ENCODE measurements at regions not wholly inside any gene's neighbourhood (a gene's known extent, or its start where the extent isn't known, plus 50 kb on each side); places are given as distances from the start of the nearest gene placed in this dataset.

DNA sequence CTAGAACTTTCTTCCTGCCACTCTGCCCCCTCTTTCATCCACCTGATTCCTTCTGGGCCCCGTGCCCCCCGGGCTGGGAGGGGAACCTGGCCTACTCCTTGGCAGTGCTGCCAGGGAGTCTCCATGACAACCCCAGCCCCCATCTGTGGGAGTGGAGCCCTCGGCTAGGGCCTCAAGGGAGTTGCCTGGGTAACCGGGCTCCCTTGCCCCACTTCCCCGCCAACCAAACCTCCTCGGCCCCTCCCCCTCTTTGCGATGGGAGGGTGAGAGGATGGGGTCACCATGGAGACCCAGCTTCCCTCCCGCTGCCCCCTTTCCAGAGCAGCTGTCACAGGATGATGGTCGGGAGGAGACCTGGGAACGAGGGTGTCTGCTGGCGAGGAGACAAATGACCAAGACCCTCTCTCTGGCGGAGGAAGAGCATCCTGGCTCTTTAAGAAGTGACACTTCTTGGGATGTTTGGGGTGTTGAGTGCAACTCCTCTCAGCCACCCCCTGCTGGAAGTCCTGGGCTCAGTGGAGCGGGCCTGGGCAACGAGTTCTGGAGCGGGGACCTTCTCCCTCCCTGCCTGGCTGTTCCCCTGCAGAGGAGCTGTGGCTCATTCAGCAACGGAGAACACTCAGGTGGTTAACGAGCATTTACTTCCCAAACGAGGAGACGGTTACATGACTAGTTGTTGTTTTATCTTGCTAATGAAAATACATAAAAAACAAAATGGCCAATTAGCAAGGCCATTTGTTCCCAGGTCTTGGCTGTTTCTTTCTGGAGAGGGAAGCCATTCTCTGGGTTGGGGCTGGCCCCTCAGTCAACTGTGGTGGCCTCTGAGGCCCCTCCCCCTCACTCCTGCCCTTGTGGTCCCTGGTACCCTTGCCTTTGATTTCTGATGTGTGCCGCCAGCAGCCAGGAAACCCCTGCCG, 82.8 kb downstream of the UBIAD1 start:
- in situ Hi-C loops (cut with MboI; ENCODE audit: low pct_unique_long_range_greater_than_20kb in 2 of 9, low sequenced_read_pairs in 9 of 9, unreplicated experiment in 9 of 9) = no loop called here
- Histone ChIP-seq H3K4me3 (no peak overlapping the region), H3K27ac (peak overlapping the region; percentile 57 to 63), H3K4me1 (replicated peaks in 1 of 2) (peaks cover 55% of the 10 kb centered on the region in 2 donors)
- peak in 6 of 8 experiments; percentile 26 to 88 (median 82) for ATAC-seq (replicated peaks in 6 of 8)
- 0 to 43% (median 17%) methylated on average over 1 to 8 of the region's 21 CpGs; no CpG with 5 or more reads in 3 of the 10 experiments for WGBS, 10 experiments

GRCh38 chr1:11357276-11357675, 84.3 kb downstream of the UBIAD1 start:
- in situ Hi-C loops (cut with MboI; ENCODE audit: low pct_unique_long_range_greater_than_20kb in 2 of 9, low sequenced_read_pairs in 9 of 9, unreplicated experiment in 9 of 9) = no loop called here
- H3K4me1 ChIP-seq (replicated peaks in 1 of 2) = peaks cover 69 to 70% of the 10 kb centered on the region in 2 donors
- H3K4me3 ChIP-seq = no peak overlapping the region
- peak in 1 of 8 experiments; percentile 32 for ATAC-seq (replicated peaks in 6 of 8)
- H3K27ac ChIP-seq = peak overlapping the region in 1 of 2 donors; percentile 63
- 34 to 67% (median 52%) methylated on average over 1 to 15 of the region's 15 CpGs; no CpG with 5 or more reads in 3 of the 10 experiments for WGBS, 10 experiments

- H3K4me1 ChIP-seq (replicated peaks in 1 of 2) = peaks cover 69 to 73% of the 10 kb centered on the region in 2 donors
- WGBS, 10 experiments = 0 to 64% (median 46%) methylated on average over 1 to 4 of the region's 6 CpGs; no CpG with 5 or more reads in 4 of the 10 experiments
- no peak overlapping the region for H3K4me3 ChIP-seq
- no peak for ATAC-seq (replicated peaks in 6 of 8)
- in situ Hi-C loops (cut with MboI; ENCODE audit: low pct_unique_long_range_greater_than_20kb in 2 of 9, low sequenced_read_pairs in 9 of 9, unreplicated experiment in 9 of 9) = no loop called here
- no peak overlapping the region for H3K27ac ChIP-seq
Observed at GRCh38 chr1:11358984-11359383, 86.0 kb downstream of the UBIAD1 start.

- peak in 5 of 8 experiments; percentile 16 to 79 (median 74) for ATAC-seq (replicated peaks in 6 of 8)
- Histone ChIP-seq H3K27ac (peak overlapping the region; percentile 26 to 50), H3K4me3 (no peak overlapping the region), H3K4me1 (replicated peaks in 1 of 2) (peaks cover 43% of the 10 kb centered on the region in 2 donors)
- WGBS, 10 experiments = 13 to 60% (median 28%) methylated on average over 1 to 9 of the region's 16 CpGs; no CpG with 5 or more reads in 4 of the 10 experiments
- in situ Hi-C loops (cut with MboI; ENCODE audit: low pct_unique_long_range_greater_than_20kb in 2 of 9, low sequenced_read_pairs in 9 of 9, unreplicated experiment in 9 of 9) = no loop called here
Observed at GRCh38 chr1:11362547-11363021, 89.6 kb downstream of the UBIAD1 start.

- WGBS, 10 experiments = 90 to 95% methylated on average over 5 to 6 of the region's 7 CpGs; no CpG with 5 or more reads in 8 of the 10 experiments
- H3K4me1 ChIP-seq (replicated peaks in 1 of 2) = peaks cover 27 to 33% of the 10 kb centered on the region in 2 donors
- no peak overlapping the region for H3K27ac ChIP-seq
- in situ Hi-C loops (cut with MboI; ENCODE audit: low pct_unique_long_range_greater_than_20kb in 2 of 9, low sequenced_read_pairs in 9 of 9, unreplicated experiment in 9 of 9) = no loop called here
- H3K4me3 ChIP-seq = no peak overlapping the region
- no peak for ATAC-seq (replicated peaks in 6 of 8)
Observed at GRCh38 chr1:11364170-11364569, 91.2 kb downstream of the UBIAD1 start.

- no peak for ATAC-seq (replicated peaks in 6 of 8)
- peaks cover 22 to 24% of the 10 kb centered on the region in 2 donors for H3K4me1 ChIP-seq (replicated peaks in 1 of 2)
- no peak overlapping the region for H3K27ac ChIP-seq
- H3K4me3 ChIP-seq = no peak overlapping the region
- WGBS, 10 experiments = 19 to 100% (median 90%) methylated on average over 1 to 9 of the region's 9 CpGs
- in situ Hi-C loops (cut with MboI; ENCODE audit: low pct_unique_long_range_greater_than_20kb in 2 of 9, low sequenced_read_pairs in 9 of 9, unreplicated experiment in 9 of 9) = no loop called here
Observed at GRCh38 chr1:11365744-11366387, 92.9 kb downstream of the UBIAD1 start.

- peaks cover 30 to 31% of the 10 kb centered on the region in 2 donors for H3K4me1 ChIP-seq (replicated peaks in 1 of 2)
- no peak for ATAC-seq (replicated peaks in 6 of 8)
- no peak overlapping the region for H3K4me3 ChIP-seq
- in situ Hi-C loops (cut with MboI; ENCODE audit: low pct_unique_long_range_greater_than_20kb in 2 of 9, low sequenced_read_pairs in 9 of 9, unreplicated experiment in 9 of 9) = no loop called here
- no peak overlapping the region for H3K27ac ChIP-seq
- WGBS, 10 experiments = 18 to 100% (median 63%) methylated on average over 1 to 7 of the region's 10 CpGs; no CpG with 5 or more reads in 4 of the 10 experiments
Observed at GRCh38 chr1:11373029-11373894, 100.3 kb downstream of the UBIAD1 start.

DNA sequence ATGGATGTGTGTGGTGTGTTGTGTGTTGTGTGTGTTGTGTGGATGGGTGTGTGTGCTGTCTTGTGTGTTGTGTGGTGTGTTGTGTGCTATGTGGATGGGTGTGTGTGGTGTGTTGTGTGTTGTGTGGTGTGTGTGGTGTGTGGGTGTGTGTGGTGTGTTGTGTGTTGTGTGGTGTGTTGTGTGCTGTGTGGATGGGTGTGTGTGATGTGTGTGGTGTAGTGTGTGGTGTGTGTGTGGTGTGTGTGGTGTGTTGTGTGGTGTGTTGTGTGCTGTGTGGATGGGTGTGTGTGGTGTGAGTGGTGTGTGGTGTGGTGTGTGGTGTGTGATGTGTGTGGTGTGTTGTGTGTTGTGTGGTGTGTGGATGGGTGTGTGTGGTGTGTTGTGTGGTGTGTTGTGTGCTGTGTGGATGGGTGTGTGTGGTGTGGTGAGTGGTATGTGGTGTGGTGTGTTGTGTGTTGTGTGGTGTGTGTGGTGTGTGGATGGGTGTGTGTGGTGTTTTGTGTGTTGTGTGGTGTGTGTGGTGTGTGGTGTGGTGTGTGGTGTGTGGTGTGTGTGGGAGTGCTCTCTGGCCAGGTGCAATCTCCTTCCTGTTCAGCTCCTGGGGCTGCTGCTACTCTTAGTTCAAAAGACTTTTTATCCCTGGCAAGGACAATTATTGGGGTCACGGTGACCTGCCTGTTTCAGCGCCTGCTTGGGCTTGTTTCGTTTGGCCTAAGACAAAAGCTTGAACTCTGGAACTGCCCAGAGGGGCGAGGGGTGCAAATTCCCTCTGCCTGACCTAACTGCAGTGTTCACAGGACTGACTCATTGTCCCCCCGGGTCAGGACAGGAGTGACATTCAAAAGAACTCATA, 101.1 kb downstream of the UBIAD1 start:
- Histone ChIP-seq H3K4me1 (replicated peaks in 1 of 2) (peaks cover 30 to 32% of the 10 kb centered on the region in 2 donors), H3K27ac (no peak overlapping the region), H3K4me3 (no peak overlapping the region)
- WGBS, 10 experiments = 0 to 80% (median 24%) methylated on average over 1 to 5 of the region's 5 CpGs; no CpG with 5 or more reads in 3 of the 10 experiments
- in situ Hi-C loops (cut with MboI; ENCODE audit: low pct_unique_long_range_greater_than_20kb in 2 of 9, low sequenced_read_pairs in 9 of 9, unreplicated experiment in 9 of 9) = no loop called here
- no peak for ATAC-seq (replicated peaks in 6 of 8)

DNA sequence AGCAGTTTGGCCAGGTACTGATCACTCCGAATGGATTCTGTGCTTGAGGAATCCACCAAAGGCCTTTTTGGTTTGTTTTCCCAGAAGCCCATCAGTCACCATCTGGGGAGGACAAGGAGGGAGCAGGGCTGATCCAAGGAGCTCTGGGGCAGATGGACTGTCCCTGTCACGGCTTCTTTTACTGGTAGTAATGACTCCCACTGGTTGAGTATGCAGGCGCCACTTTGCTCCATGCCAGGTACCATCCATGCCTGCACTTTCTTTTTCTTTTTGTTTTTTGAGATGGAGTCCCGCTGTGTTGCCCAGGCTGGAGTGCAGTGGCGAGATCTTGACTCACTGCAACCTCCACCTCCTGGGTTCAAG, 101.7 kb downstream of the UBIAD1 start:
- in situ Hi-C loops (cut with MboI; ENCODE audit: low pct_unique_long_range_greater_than_20kb in 2 of 9, low sequenced_read_pairs in 9 of 9, unreplicated experiment in 9 of 9) = no loop called here
- Histone ChIP-seq H3K4me1 (replicated peaks in 1 of 2) (peaks cover 36 to 38% of the 10 kb centered on the region in 2 donors), H3K4me3 (no peak overlapping the region), H3K27ac (peak overlapping the region; percentile 77 to 85)
- no peak for ATAC-seq (replicated peaks in 6 of 8)
- 20 to 100% (median 89%) methylated on average over 1 to 4 of the region's 5 CpGs; no CpG with 5 or more reads in 3 of the 10 experiments for WGBS, 10 experiments

- no peak for ATAC-seq (replicated peaks in 6 of 8)
- in situ Hi-C loops (cut with MboI; ENCODE audit: low pct_unique_long_range_greater_than_20kb in 2 of 9, low sequenced_read_pairs in 9 of 9, unreplicated experiment in 9 of 9) = no loop called here
- 36 to 97% (median 75%) methylated on average over 1 to 7 of the region's 9 CpGs; no CpG with 5 or more reads in 3 of the 10 experiments for WGBS, 10 experiments
Observed at GRCh38 chr1:11377001-11377583, 101.9 kb upstream of the DISP3 start.

GRCh38 chr1:11377954-11378353, 101.0 kb upstream of the DISP3 start:
- Histone ChIP-seq H3K4me3 (no peak overlapping the region), H3K4me1 (replicated peaks in 1 of 2) (peaks cover 37 to 40% of the 10 kb centered on the region in 2 donors), H3K27ac (no peak overlapping the region)
- WGBS, 10 experiments = 50 to 97% (median 80%) methylated on average over 2 to 4 of the region's 4 CpGs; no CpG with 5 or more reads in 2 of the 10 experiments
- in situ Hi-C loops (cut with MboI; ENCODE audit: low pct_unique_long_range_greater_than_20kb in 2 of 9, low sequenced_read_pairs in 9 of 9, unreplicated experiment in 9 of 9) = no loop called here
- ATAC-seq (replicated peaks in 6 of 8) = no peak

More at GRCh38 chr1:11377001-11377583, 101.9 kb upstream of the DISP3 start:
- Histone ChIP-seq H3K4me3 (no peak overlapping the region), H3K27ac (peak overlapping the region in 1 of 2 donors; percentile 85), H3K4me1 (replicated peaks in 1 of 2) (peaks cover 37 to 43% of the 10 kb centered on the region in 2 donors)

Measured in motor neuron (in vitro differentiated cells).